ENCODE measurements at regions not wholly inside any gene's neighbourhood (a gene's known extent, or its start where the extent isn't known, plus 50 kb on each side); places are given as distances from the start of the nearest gene placed in this dataset.

GRCh38 chr18:76266236-76266991 is 228.6 kb downstream of the ZNF516 start:
- Histone ChIP-seq H3K27ac (ENCODE audit: low read length) (peak overlapping the region; percentile 77), H3K4me3 (ENCODE audit: low read length) (no peak overlapping the region), H3K27me3 (ENCODE audit: control insufficient read depth, insufficient read depth, low read length) (no peaks in the 10 kb centered on the region), H3K36me3 (ENCODE audit: control insufficient read depth, insufficient read depth, low read length) (no peaks in the 10 kb centered on the region), H3K9me3 (replicated peaks; ENCODE audit: control insufficient read depth, low read depth, low read length) (no peaks in the 10 kb centered on the region), H3K4me1 (ENCODE audit: control insufficient read depth, insufficient read depth, low read length) (peaks cover 40% of the 10 kb centered on the region)
- no peak for DNase-seq
- WGBS (ENCODE audit: insufficient coverage): 94% methylated on average over 6 of the region's 9 CpGs

DNA sequence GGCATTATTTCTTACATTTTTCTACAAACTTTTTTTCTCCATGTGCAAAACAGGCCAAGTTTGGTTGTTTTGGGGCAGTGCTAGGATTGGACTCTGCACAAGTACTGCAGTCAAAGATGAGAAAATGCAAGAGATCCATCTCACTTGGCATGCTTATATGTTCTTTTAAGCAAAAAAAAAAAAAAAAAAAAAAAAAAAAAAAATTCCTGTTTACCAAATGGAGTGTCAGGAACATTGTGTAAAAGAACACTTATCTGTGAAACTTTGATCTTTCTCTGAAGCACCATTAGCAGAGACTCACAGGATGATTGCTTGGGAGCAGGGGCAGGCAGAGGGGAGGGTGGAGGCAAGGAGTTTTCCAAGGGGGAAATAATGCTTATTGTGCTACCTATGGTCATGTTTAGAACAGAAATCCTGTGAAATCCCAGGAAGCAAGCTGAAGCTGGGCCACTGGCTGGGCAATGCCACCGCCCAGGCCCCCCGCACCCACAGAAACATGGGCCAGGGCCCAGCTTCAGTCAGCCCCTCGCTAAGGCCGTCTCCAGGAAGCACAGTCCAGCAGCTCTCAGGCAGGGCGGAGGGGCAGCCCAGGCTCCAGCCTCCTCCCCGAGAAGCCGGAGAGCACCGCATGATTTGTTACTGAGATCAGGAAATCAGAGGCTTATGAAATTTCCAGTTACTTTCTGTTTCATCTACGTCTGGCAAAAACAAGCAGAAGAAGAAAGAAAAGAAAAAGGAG is 229.4 kb downstream of the ZNF516 start:
- peak; percentile 80 for DNase-seq
- no peaks in the 10 kb centered on the region for H3K36me3 ChIP-seq (ENCODE audit: control insufficient read depth, insufficient read depth, low read length)
- no peaks in the 10 kb centered on the region for H3K9me3 ChIP-seq (replicated peaks; ENCODE audit: control insufficient read depth, low read depth, low read length)
- peaks cover 45% of the 10 kb centered on the region for H3K4me1 ChIP-seq (ENCODE audit: control insufficient read depth, insufficient read depth, low read length)
- WGBS (ENCODE audit: insufficient coverage): 22% methylated on average over 8 of the region's 9 CpGs
- no peak overlapping the region for H3K4me3 ChIP-seq (ENCODE audit: low read length)
- no peaks in the 10 kb centered on the region for H3K27me3 ChIP-seq (ENCODE audit: control insufficient read depth, insufficient read depth, low read length)
- H3K27ac ChIP-seq (ENCODE audit: low read length): peak overlapping the region; percentile 77

GRCh38 chr18:76264876-76265250 is 230.2 kb downstream of the ZNF516 start:
- peak; percentile 40 for DNase-seq

DNA sequence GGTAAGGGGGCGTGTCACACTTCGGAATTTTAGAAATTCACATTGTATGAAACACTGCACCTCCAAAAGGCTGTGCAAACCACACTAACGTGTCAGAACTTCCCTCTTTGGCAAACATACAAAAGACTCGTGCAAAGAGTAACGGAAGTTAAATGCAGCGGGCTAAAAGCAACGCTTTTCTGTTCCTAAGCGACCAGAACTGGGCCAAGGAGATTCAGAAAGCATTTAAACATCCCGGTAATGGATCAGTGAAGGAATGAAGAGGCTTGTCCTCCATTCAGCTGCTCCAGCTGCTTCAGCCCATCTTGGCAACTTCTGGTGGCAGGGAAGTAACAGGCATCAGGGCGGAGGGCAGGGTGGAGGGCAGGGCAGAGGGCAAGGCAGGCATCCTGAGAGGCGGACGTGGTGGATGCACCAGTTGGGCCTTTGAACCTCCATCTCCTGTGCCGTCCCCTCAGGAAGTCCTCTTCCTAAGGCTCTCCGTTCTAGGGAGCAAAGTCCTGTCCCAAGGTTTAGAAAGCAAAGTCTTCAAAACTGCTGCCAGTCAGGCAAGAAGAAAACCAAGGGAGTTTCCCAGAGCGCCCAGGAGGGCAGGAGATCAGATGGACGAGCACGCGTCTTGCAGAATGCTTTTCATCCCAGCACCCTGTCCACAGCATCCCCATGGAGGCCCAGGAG is 230.7 kb downstream of the ZNF516 start:
- peak; percentile 75 for DNase-seq
- peaks cover 52% of the 10 kb centered on the region for H3K4me1 ChIP-seq (ENCODE audit: control insufficient read depth, insufficient read depth, low read length)
- 63% methylated on average over 16 of the region's 18 CpGs for WGBS (ENCODE audit: insufficient coverage)
- no peak overlapping the region for H3K4me3 ChIP-seq (ENCODE audit: low read length)
- H3K36me3 ChIP-seq (ENCODE audit: control insufficient read depth, insufficient read depth, low read length): no peaks in the 10 kb centered on the region
- H3K27ac ChIP-seq (ENCODE audit: low read length): peak overlapping the region; percentile 65
- no peaks in the 10 kb centered on the region for H3K9me3 ChIP-seq (replicated peaks; ENCODE audit: control insufficient read depth, low read depth, low read length)
- H3K27me3 ChIP-seq (ENCODE audit: control insufficient read depth, insufficient read depth, low read length): no peaks in the 10 kb centered on the region

More at GRCh38 chr18:76264876-76265250, 230.2 kb downstream of the ZNF516 start:
- Histone ChIP-seq H3K9me3 (replicated peaks; ENCODE audit: control insufficient read depth, low read depth, low read length) (no peaks in the 10 kb centered on the region), H3K4me1 (ENCODE audit: control insufficient read depth, insufficient read depth, low read length) (peaks cover 47% of the 10 kb centered on the region), H3K4me3 (ENCODE audit: low read length) (no peak overlapping the region), H3K27ac (ENCODE audit: low read length) (peak overlapping the region; percentile 65), H3K27me3 (ENCODE audit: control insufficient read depth, insufficient read depth, low read length) (no peaks in the 10 kb centered on the region), H3K36me3 (ENCODE audit: control insufficient read depth, insufficient read depth, low read length) (no peaks in the 10 kb centered on the region)
- WGBS (ENCODE audit: insufficient coverage): 78% methylated on average over 5 of the region's 10 CpGs

GRCh38 chr18:76263046-76264005 is 231.7 kb downstream of the ZNF516 start:
- Histone ChIP-seq H3K4me3 (ENCODE audit: low read length) (no peak overlapping the region), H3K36me3 (ENCODE audit: control insufficient read depth, insufficient read depth, low read length) (no peaks in the 10 kb centered on the region), H3K9me3 (replicated peaks; ENCODE audit: control insufficient read depth, low read depth, low read length) (no peaks in the 10 kb centered on the region), H3K27ac (ENCODE audit: low read length) (peak overlapping the region; percentile 65), H3K4me1 (ENCODE audit: control insufficient read depth, insufficient read depth, low read length) (peaks cover 58% of the 10 kb centered on the region), H3K27me3 (ENCODE audit: control insufficient read depth, insufficient read depth, low read length) (no peaks in the 10 kb centered on the region)
- peak; percentile 86 for DNase-seq
- 51% methylated on average over 7 of the region's 18 CpGs for WGBS (ENCODE audit: insufficient coverage)

DNA sequence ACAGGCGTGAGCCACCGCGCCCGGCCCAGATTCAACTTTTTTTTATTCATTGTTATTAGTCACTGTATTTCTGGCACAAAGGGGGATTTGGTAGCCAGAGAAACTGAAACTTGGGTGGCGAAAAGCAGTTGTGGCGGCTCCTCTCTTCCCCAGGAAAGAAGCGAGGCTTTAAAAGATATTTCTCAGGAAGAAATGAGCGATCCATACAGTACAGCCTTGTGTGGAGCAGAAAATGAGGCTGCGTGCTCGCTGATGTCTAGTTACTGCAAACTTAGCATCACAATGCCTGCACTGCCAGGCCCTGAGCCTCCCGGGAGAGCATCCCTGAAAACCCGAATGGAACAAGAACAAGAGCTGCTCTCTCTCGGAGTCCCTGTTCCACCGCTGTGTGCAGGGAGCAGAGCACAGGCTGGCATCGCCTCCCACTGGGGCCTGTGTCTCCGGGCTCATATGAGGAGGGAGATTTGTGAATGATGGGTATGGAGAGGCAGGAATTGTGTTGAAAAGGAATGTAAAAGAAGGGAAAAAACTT is 234.0 kb downstream of the ZNF516 start:
- DNase-seq: no peak
- H3K27me3 ChIP-seq (ENCODE audit: control insufficient read depth, insufficient read depth, low read length): no peaks in the 10 kb centered on the region
- WGBS (ENCODE audit: insufficient coverage): 83% methylated on average over 11 of the region's 16 CpGs

GRCh38 chr18:76259711-76260110 is 235.3 kb downstream of the ZNF516 start:
- Histone ChIP-seq H3K36me3 (ENCODE audit: control insufficient read depth, insufficient read depth, low read length) (no peaks in the 10 kb centered on the region), H3K4me1 (ENCODE audit: control insufficient read depth, insufficient read depth, low read length) (peaks cover 53% of the 10 kb centered on the region), H3K27me3 (ENCODE audit: control insufficient read depth, insufficient read depth, low read length) (no peaks in the 10 kb centered on the region), H3K4me3 (ENCODE audit: low read length) (no peak overlapping the region), H3K27ac (ENCODE audit: low read length) (peak overlapping the region; percentile 68), H3K9me3 (replicated peaks; ENCODE audit: control insufficient read depth, low read depth, low read length) (no peaks in the 10 kb centered on the region)
- peak; percentile 85 for DNase-seq
- WGBS (ENCODE audit: insufficient coverage): 41% methylated on average over 2 of the region's 11 CpGs

More for the DNA sequence above, 234.0 kb downstream of the ZNF516 start:
- Histone ChIP-seq H3K36me3 (ENCODE audit: control insufficient read depth, insufficient read depth, low read length) (no peaks in the 10 kb centered on the region), H3K9me3 (replicated peaks; ENCODE audit: control insufficient read depth, low read depth, low read length) (no peaks in the 10 kb centered on the region), H3K4me1 (ENCODE audit: control insufficient read depth, insufficient read depth, low read length) (peaks cover 62% of the 10 kb centered on the region), H3K4me3 (ENCODE audit: low read length) (no peak overlapping the region), H3K27ac (ENCODE audit: low read length) (no peak overlapping the region)

- no peaks in the 10 kb centered on the region for H3K27me3 ChIP-seq (ENCODE audit: control insufficient read depth, insufficient read depth, low read length)
- H3K27ac ChIP-seq (ENCODE audit: low read length): peak overlapping the region; percentile 68
- H3K4me3 ChIP-seq (ENCODE audit: low read length): peak overlapping the region; percentile 11
- H3K9me3 ChIP-seq (replicated peaks; ENCODE audit: control insufficient read depth, low read depth, low read length): no peaks in the 10 kb centered on the region
- 13% methylated on average over 5 of the region's 10 CpGs for WGBS (ENCODE audit: insufficient coverage)
- H3K4me1 ChIP-seq (ENCODE audit: control insufficient read depth, insufficient read depth, low read length): peaks cover 47% of the 10 kb centered on the region
- H3K36me3 ChIP-seq (ENCODE audit: control insufficient read depth, insufficient read depth, low read length): no peaks in the 10 kb centered on the region
- DNase-seq: peak; percentile 67
Measured at GRCh38 chr18:76259096-76259495, 235.9 kb downstream of the ZNF516 start.

GRCh38 chr18:76258209-76258608 is 236.8 kb downstream of the ZNF516 start:
- WGBS (ENCODE audit: insufficient coverage): no CpG with 5 or more reads among the region's 2 CpGs
- peaks cover 38% of the 10 kb centered on the region for H3K4me1 ChIP-seq (ENCODE audit: control insufficient read depth, insufficient read depth, low read length)
- no peaks in the 10 kb centered on the region for H3K27me3 ChIP-seq (ENCODE audit: control insufficient read depth, insufficient read depth, low read length)
- DNase-seq: peak; percentile 24
- H3K9me3 ChIP-seq (replicated peaks; ENCODE audit: control insufficient read depth, low read depth, low read length): no peaks in the 10 kb centered on the region
- H3K27ac ChIP-seq (ENCODE audit: low read length): peak overlapping the region; percentile 68
- no peak overlapping the region for H3K4me3 ChIP-seq (ENCODE audit: low read length)
- H3K36me3 ChIP-seq (ENCODE audit: control insufficient read depth, insufficient read depth, low read length): no peaks in the 10 kb centered on the region
